ENCODE measurements at regions not wholly inside any gene's neighbourhood (a gene's known extent, or its start where the extent isn't known, plus 50 kb on each side); places are given as distances from the start of the nearest gene placed in this dataset.

DNA sequence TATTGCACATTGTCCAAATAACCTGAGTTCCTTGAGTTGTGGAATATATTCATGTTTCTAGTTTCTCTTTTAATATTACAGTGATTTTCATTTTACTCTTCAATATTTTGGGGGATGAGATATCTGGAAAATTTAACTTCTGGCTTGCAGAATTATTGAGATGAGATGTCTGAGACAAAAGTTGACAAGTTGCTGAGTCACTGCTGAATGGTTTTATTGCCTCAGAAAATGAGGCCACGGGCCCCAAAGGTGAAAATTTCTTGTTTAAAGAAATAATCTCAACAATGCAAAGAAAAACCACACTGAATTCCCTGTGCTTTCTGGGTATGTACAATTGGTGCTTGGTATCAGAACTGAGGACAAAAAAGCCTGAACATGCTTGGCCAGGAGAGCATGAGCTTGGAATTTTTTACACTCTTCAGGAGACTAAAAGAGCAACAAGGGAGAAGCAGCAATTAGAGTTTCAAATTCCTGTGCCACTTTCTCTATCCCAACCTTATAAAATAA is 129.2 kb upstream of the TOM1L1 start:
- in situ Hi-C loops (cut with HindIII; ENCODE audit: low sequenced_read_pairs), result no loop called here
- no peak overlapping the region for H3K4me3 ChIP-seq (ENCODE audit: low read depth, low read length)
- TF ChIP-seq, protein P1, sequence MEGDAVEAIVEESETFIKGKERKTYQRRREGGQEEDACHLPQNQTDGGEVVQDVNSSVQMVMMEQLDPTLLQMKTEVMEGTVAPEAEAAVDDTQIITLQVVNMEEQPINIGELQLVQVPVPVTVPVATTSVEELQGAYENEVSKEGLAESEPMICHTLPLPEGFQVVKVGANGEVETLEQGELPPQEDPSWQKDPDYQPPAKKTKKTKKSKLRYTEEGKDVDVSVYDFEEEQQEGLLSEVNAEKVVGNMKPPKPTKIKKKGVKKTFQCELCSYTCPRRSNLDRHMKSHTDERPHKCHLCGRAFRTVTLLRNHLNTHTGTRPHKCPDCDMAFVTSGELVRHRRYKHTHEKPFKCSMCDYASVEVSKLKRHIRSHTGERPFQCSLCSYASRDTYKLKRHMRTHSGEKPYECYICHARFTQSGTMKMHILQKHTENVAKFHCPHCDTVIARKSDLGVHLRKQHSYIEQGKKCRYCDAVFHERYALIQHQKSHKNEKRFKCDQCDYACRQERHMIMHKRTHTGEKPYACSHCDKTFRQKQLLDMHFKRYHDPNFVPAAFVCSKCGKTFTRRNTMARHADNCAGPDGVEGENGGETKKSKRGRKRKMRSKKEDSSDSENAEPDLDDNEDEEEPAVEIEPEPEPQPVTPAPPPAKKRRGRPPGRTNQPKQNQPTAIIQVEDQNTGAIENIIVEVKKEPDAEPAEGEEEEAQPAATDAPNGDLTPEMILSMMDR (IDR thresholded peaks at IDR 0.05; ENCODE audit: low read depth, low read length), result no peak
- no peak for DNase-seq (ENCODE audit: low read depth, low spot score)

DNA sequence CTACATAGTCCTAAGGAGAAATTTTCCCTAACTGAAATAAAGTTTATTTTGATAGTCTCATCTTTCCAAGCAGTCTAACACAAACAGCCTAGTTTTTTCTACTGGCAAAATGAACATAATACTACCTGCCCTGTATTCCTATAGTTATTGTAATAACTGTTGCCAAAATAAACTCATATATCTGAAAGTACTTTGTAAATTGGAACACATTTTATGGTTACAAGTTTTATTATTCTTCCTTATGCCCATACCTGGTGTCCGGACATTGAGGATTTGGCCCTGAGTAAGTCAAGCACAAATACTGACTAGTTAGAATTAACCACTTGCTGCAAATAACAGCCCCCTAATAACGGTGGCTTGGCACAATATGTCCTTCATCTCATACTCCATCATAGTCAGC is 120.4 kb upstream of the TOM1L1 start:
- no peak overlapping the region for H3K4me3 ChIP-seq (ENCODE audit: low read depth, low read length)
- DNase-seq (ENCODE audit: low read depth, low spot score), result no peak
- in situ Hi-C loops (cut with HindIII; ENCODE audit: low sequenced_read_pairs), result no loop called here
- TF ChIP-seq, protein P1 (IDR thresholded peaks at IDR 0.05; ENCODE audit: low read depth, low read length), result no peak

DNA sequence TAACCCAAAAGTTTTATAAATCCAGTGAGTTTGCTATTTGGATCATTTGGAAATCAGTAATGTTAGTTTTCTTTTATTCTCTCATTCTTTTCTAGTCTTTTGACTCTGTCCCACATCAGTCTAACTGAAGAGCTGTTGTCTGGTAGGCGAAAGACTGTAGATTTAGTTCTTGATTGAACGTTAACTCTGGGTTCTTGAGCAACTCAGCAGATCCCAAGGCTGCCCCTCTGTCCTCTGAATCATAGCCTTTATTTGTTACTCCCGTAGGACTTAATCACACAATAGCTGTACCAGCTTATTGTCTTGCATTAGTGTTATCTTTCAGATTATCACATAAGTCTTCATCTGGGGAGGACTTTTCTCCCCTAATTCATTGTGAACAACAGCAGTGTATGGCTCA is 119.3 kb upstream of the TOM1L1 start:
- TF ChIP-seq, protein P1 (IDR thresholded peaks at IDR 0.05; ENCODE audit: low read depth, low read length), result no peak
- DNase-seq (ENCODE audit: low read depth, low spot score), result no peak
- in situ Hi-C loops (cut with HindIII; ENCODE audit: low sequenced_read_pairs), result no loop called here
- H3K4me3 ChIP-seq (ENCODE audit: low read depth, low read length), result no peak overlapping the region

- TF ChIP-seq, protein P1 (IDR thresholded peaks at IDR 0.05; ENCODE audit: low read depth, low read length), result no peak
- H3K4me3 ChIP-seq (ENCODE audit: low read depth, low read length), result no peak overlapping the region
- in situ Hi-C loops (cut with HindIII; ENCODE audit: low sequenced_read_pairs), result no loop called here
- no peak for DNase-seq (ENCODE audit: low read depth, low spot score)
These were observed 116.3 kb upstream of the TOM1L1 start for GRCh38 chr17:54784305-54784704.

GRCh38 chr17:54785643-54786268 is 114.9 kb upstream of the TOM1L1 start:
- TF ChIP-seq, protein P1 (IDR thresholded peaks at IDR 0.05; ENCODE audit: low read depth, low read length), result no peak
- DNase-seq (ENCODE audit: low read depth, low spot score), result no peak
- in situ Hi-C loops (cut with HindIII; ENCODE audit: low sequenced_read_pairs), result no loop called here
- H3K4me3 ChIP-seq (ENCODE audit: low read depth, low read length), result no peak overlapping the region

DNA sequence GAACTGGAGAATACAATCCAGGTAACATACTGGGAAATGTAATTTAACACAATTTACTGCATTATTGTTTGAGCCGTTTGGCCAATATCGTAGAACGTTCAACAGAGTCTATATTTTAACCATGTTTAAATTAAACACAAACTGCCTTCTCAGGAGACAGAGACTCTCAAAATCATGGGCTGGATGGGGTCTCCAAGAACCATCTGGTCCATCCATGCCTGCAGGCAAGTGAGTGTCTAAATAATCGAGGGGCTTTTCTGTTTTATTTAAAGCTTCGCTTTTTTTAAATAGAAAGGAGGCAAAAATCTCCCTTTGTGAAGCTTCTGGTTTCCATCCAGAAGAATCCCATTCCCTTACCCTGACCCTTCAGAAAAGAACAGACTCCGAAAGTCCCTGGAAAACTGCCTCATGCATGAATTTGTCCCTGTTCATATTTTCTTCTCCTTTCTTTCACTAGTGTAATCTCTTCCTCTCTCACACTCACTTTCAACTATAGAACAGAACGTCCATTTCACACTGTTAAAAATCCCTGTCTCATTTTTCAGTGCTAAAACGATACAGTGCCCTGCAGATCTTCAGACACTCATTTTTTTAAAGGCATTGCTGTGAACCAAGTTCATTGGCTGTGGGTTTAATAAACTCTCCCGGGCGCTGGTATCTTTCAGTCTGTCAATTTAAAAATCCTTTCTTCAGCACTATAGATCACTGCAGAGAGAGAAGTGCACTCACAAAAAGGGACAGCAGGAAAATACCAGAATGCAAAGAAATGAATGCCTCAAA is 111.4 kb upstream of the TOM1L1 start:
- no peak overlapping the region for H3K4me3 ChIP-seq (ENCODE audit: low read depth, low read length)
- in situ Hi-C loops (cut with HindIII; ENCODE audit: low sequenced_read_pairs), result no loop called here
- DNase-seq (ENCODE audit: low read depth, low spot score), result no peak
- TF ChIP-seq, protein P1 (IDR thresholded peaks at IDR 0.05; ENCODE audit: low read depth, low read length), result no peak

Measured in astrocyte of the spinal cord (primary cell).